Amniotic epithelial cell (primary cell): ENCODE measurements at regions not wholly inside any gene's neighbourhood (a gene's known extent, or its start where the extent isn't known, plus 50 kb on each side); places are given as distances from the start of the nearest gene placed in this dataset.

ENCODE experiments used
- DNase-seq: peaks from one replicate; pipeline ENCODE4 v3.0.0-alpha.2; 2010; ENCODE audit warnings: low read depth

DNA sequence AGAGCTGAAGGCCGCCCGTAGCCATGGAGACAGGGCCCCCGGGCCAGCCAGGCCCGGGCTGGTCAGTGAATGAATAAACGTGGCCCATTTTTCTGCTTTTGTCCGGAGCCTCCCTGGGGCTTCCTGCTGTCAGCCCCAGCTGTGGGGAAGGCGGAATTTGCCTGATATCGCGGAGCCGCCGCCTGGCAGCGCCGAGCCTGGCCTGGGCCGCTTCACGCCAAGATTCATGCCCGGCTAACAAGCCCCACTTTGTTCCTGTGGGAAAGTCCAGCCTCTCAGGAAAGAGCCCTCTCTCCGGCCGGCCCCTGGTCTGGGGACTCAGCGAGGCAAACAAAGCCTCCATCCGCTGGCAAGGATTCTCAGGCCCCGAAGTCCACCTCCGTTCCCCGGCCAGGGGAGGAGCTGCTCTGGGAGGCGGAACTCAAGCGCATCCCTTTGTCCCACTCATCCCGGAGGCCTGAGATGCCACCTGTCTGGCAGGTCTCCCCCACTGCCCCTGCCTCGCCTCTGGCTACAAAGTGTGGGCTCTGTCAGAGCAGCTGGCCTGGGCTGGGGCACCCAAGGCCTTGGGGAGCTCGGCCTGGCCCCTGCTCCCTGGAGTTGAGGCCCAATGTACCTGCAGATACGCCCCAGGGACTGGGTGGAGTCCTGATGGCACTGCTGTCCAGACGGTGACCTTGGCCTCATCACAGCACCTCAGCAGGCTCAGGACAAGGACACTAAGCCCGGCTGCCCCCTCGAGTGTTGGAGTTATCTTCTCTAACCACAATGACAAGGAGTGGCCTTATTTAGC is 51.6 kb upstream of the SLC6A11 start:
- DNase-seq, result no peak

DNA sequence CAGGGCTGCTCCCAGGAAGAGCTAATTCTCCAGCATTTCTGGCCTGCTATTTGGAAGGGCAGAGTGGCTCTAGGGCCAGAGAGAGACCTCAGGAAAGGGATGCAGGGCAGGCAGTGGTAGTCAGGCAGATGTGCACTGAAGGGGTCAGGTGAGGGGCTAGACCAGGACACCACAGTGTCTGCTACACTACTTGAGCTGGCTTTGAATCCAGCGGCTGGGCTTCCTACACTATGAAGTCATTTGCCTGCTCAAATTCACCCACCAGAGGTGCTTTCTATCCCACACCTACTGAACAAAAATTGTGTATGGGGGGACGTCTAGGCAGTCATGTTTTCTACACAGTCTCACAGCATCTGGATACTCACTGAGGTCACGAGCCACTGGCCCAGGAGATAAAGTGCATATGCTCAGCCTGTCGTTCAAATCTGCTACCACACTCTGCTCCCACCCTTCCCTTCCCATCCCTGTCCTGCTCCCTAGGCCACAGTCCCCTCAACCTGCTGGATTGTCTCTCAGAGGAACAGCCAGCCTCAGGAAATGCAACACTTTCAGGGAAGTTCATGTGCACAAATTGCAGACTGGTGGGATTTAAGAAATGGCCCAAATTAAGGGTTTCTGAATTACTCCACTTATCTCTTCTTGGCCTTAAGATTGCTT is 49.9 kb upstream of the SLC6A11 start:
- no peak for DNase-seq
